H1 (cell line): ENCODE measurements at regions not wholly inside any gene's neighbourhood (a gene's known extent, or its start where the extent isn't known, plus 50 kb on each side); places are given as distances from the start of the nearest gene placed in this dataset.

Experiments
- CTCF ChIA-PET: fragments of 300-600 bp; sonication (Branson Sonifier 250); formaldehyde crosslinking; loops from one replicate; lab custom pipeline; 2021; ENCODE audit not compliant: partially characterized antibody; lab: Charles Lee
- POLR2A ChIA-PET: fragments of 300-600 bp; sonication (Branson Sonifier 250); formaldehyde crosslinking; loops from one replicate; lab custom pipeline; 2021; ENCODE audit warnings: inconsistent platforms; ENCODE audit not compliant: partially characterized antibody; lab: Charles Lee
- DNase-seq, 2 experiments: peaks; one replicate each; pipeline versions ENCODE4 v3.0.0 to v3.0.0-alpha.2; 2010 to 2022; ENCODE audit warnings: low spot score in 2 of 2, low read depth in 1 of 2, mixed read lengths in 1 of 2
- FAIRE-seq: peaks from 2 replicates; lab custom pipeline; 2011; peaks lifted over from hg19 to GRCh38; lab: Jason Lieb, UNC
- H2AFZ ChIP-seq: 2 replicates; pipeline ENCODE4 v1.8.1; 2012; ENCODE audit warnings: low read length, inconsistent platforms
- H2AK5ac ChIP-seq: 2 replicates; pipeline ENCODE4 v1.6.1; 2013; ENCODE audit warnings: low read depth, low read length
- H2BK120ac ChIP-seq: replicated peaks from 2 replicates; pipeline ENCODE3; 2013; ENCODE audit warnings: low read depth, low read length, inconsistent platforms
- H2BK12ac ChIP-seq: 2 replicates; pipeline ENCODE4 v1.6.1; 2013; ENCODE audit warnings: low read depth, low read length
- H2BK15ac ChIP-seq: 2 replicates; pipeline ENCODE4 v1.6.1; 2013; ENCODE audit warnings: low read length
- H2BK20ac ChIP-seq: 2 replicates; pipeline ENCODE4 v1.6.1; 2013; ENCODE audit warnings: low read length
- H2BK5ac ChIP-seq: 2 replicates; pipeline ENCODE4 v1.6.1; 2013; ENCODE audit warnings: low read depth, low read length
- H3K14ac ChIP-seq: 2 replicates; pipeline ENCODE4 v1.6.1; 2013; ENCODE audit warnings: inconsistent platforms; ENCODE audit not compliant: insufficient read length
- H3K18ac ChIP-seq: 2 replicates; pipeline ENCODE4 v1.6.1; 2013; ENCODE audit warnings: low read length; ENCODE audit errors: extremely low read depth
- H3K23ac ChIP-seq: 2 replicates; pipeline ENCODE4 v1.6.1; 2013; ENCODE audit warnings: inconsistent platforms; ENCODE audit not compliant: insufficient read length
- H3K23me2 ChIP-seq: 2 replicates; pipeline ENCODE4 v1.6.1; 2013; ENCODE audit warnings: low read depth, low read length
- H3K27ac ChIP-seq: 2 replicates; pipeline ENCODE4 v1.6.1; 2011; ENCODE audit warnings: low read depth, low read length, inconsistent platforms
- H3K27me3 ChIP-seq, 4 experiments: replicated peaks in 1 of 4; 1 replicate in 1 of 4; 2 replicates in 3 of 4; pipeline versions ENCODE4 v1.6.1 to v1.8.1; 2011 to 2013; ENCODE audit warnings: low read length in 3 of 4, mild to moderate bottlenecking in 3 of 4, inconsistent platforms in 2 of 4, mixed read lengths in 2 of 4, moderate library complexity in 1 of 4; ENCODE audit not compliant: control insufficient read depth in 3 of 4, insufficient read depth in 3 of 4; ENCODE audit errors: extremely low read depth in 1 of 4
- H3K36me3 ChIP-seq, 4 experiments: 2 replicates each; pipeline versions ENCODE4 v1.6.1 to v1.8.1; 2011 to 2013; ENCODE audit warnings: mild to moderate bottlenecking in 4 of 4, low read length in 3 of 4, moderate library complexity in 2 of 4, control low read depth in 1 of 4, inconsistent platforms in 1 of 4; ENCODE audit not compliant: insufficient read depth in 4 of 4, control insufficient read depth in 2 of 4
- H3K4ac ChIP-seq: replicated peaks from 2 replicates; pipeline ENCODE3; 2013; ENCODE audit warnings: low read length, low read depth, mixed read lengths, inconsistent platforms; ENCODE audit not compliant: insufficient read length
- H3K4me1 ChIP-seq, 4 experiments: replicated peaks in 1 of 4; 1 replicate in 1 of 4; 2 replicates in 3 of 4; pipeline versions ENCODE4 v1.6.1 to v1.8.1; 2011 to 2013; ENCODE audit warnings: low read length in 3 of 4, inconsistent platforms in 2 of 4, mixed read lengths in 1 of 4; ENCODE audit not compliant: insufficient read depth in 4 of 4, control insufficient read depth in 3 of 4
- H3K4me2 ChIP-seq, 2 experiments: 2 replicates each; pipeline versions ENCODE4 v1.6.1 to v1.8.1; 2011 to 2013; ENCODE audit warnings: low read depth in 2 of 2, low read length in 2 of 2, control low read depth in 1 of 2, inconsistent platforms in 1 of 2, mild to moderate bottlenecking in 1 of 2; ENCODE audit not compliant: insufficient read depth in 1 of 2
- H3K4me3 ChIP-seq, 4 experiments: fragments of 200-600, 300-600 bp in 1 of 4; sonication (generic), shearing (Covaris generic), sonication (Bioruptor Twin) in 1 of 4; 2 replicates each; pipeline versions ENCODE4 v1.5.1 to v1.8.1; 2011 to 2016; ENCODE audit warnings: low read length in 4 of 4, low read depth in 3 of 4, control low read depth in 2 of 4, inconsistent platforms in 2 of 4, mild to moderate bottlenecking in 2 of 4, mixed read lengths in 1 of 4, moderate library complexity in 1 of 4; ENCODE audit not compliant: insufficient read depth in 2 of 4; ENCODE audit errors: extremely low read depth in 1 of 4
- H3K56ac ChIP-seq: replicated peaks from 2 replicates; pipeline ENCODE3; 2013; ENCODE audit warnings: low read depth, mild to moderate bottlenecking, mixed read lengths, low read length, inconsistent platforms; ENCODE audit not compliant: insufficient read length
- H3K79me1 ChIP-seq: 2 replicates; pipeline ENCODE4 v1.6.1; 2013; ENCODE audit warnings: low read depth, low read length, control low read depth
- H3K79me2 ChIP-seq, 2 experiments: 2 replicates each; pipeline versions ENCODE4 v1.6.1 to v1.8.1; 2012 to 2013; ENCODE audit warnings: low read length in 2 of 2, mild to moderate bottlenecking in 2 of 2, inconsistent platforms in 1 of 2; ENCODE audit not compliant: insufficient read depth in 2 of 2, control insufficient read depth in 1 of 2
- H3K9ac ChIP-seq, 4 experiments: replicated peaks in 1 of 4; 1 replicate in 1 of 4; 2 replicates in 3 of 4; pipeline versions ENCODE4 v1.6.1 to v1.8.1; 2011 to 2013; ENCODE audit warnings: low read depth in 3 of 4, low read length in 3 of 4, control low read depth in 2 of 4, mild to moderate bottlenecking in 2 of 4, moderate library complexity in 2 of 4, inconsistent platforms in 1 of 4; ENCODE audit errors: extremely low read depth in 1 of 4
- H3K9me3 ChIP-seq, 2 experiments: 2 replicates each; pipeline versions ENCODE4 v1.6.1 to v1.8.1; 2012 to 2013; ENCODE audit warnings: mild to moderate bottlenecking in 2 of 2, moderate library complexity in 2 of 2, control low read depth in 1 of 2, inconsistent platforms in 1 of 2, low read depth in 1 of 2, low read length in 1 of 2, mixed read lengths in 1 of 2; ENCODE audit not compliant: insufficient read depth in 2 of 2
- H4K20me1 ChIP-seq, 2 experiments: replicated peaks in 1 of 2; 2 replicates each; pipeline versions ENCODE3 to v1.8.1; 2011 to 2013; ENCODE audit warnings: inconsistent platforms in 2 of 2, low read length in 2 of 2, mild to moderate bottlenecking in 1 of 2; ENCODE audit not compliant: insufficient read depth in 2 of 2, control insufficient read depth in 1 of 2
- H4K5ac ChIP-seq: 2 replicates; pipeline ENCODE4 v1.6.1; 2013; ENCODE audit warnings: low read length, low read depth, mixed read lengths, inconsistent platforms; ENCODE audit not compliant: insufficient read length
- H4K8ac ChIP-seq: 2 replicates; pipeline ENCODE4 v1.8.0; 2013; ENCODE audit warnings: mild to moderate bottlenecking, moderate library complexity, low read length, inconsistent platforms; ENCODE audit not compliant: insufficient read depth; ENCODE audit errors: extremely low read depth
- H4K91ac ChIP-seq: replicated peaks from 2 replicates; pipeline ENCODE3; 2013; ENCODE audit warnings: low read length, mixed read lengths, inconsistent platforms; ENCODE audit not compliant: insufficient read length
- GTF2F1 ChIP-seq: IDR thresholded peaks from 2 replicates; pipeline ENCODE4 v1.6.1; 2012; ENCODE audit warnings: low read depth, low read length, improper control_type of control experiment, borderline replicate concordance
- PHF8 ChIP-seq: fragments of 200-600 bp; sonication (generic); conservative IDR thresholded peaks from 2 replicates; pipeline ENCODE4 v1.7.1; 2012; ENCODE audit warnings: low read depth, mild to moderate bottlenecking, inconsistent platforms, low read length, moderate library complexity
- TBP ChIP-seq: IDR thresholded peaks from 2 replicates; pipeline ENCODE4 v1.6.1; 2011; ENCODE audit warnings: low read depth, low read length, improper control_type of control experiment
- WGBS, 2 experiments: shearing (Covaris generic) in 1 of 2; methylation state at CpG; one replicate each; pipeline versions ENCODE4 v1.1.6 to v1.1.7; 2013 to 2015; ENCODE audit warnings: low lambda C conversion rate in 2 of 2, mixed read lengths in 2 of 2, inconsistent platforms in 1 of 2, low coverage in 1 of 2, missing lambda C conversion rate in 1 of 2; ENCODE audit not compliant: insufficient replicate concordance in 2 of 2, insufficient coverage in 1 of 2, insufficient read length in 1 of 2; ENCODE audit errors: extremely low coverage in 1 of 2, missing lambda C conversion rate in 1 of 2; 5-methylcytosine and 5-hydroxymethylcytosine counted together
- TF ChIP-seq, protein P1 (sequence below): IDR thresholded peaks from 2 replicates; pipeline ENCODE4 v1.6.1; 2011; ENCODE audit warnings: low read depth, mild to moderate bottlenecking, low read length; ENCODE audit not compliant: insufficient read depth
- TF ChIP-seq, protein P2 (sequence below): IDR thresholded peaks from 2 replicates; pipeline ENCODE4 v1.6.1; 2011; ENCODE audit warnings: low read length, improper control_type of control experiment

- no peak overlapping the region for H2BK15ac ChIP-seq
- H3K23me2 ChIP-seq = no peaks in the 10 kb centered on the region
- no peak overlapping the region for H4K5ac ChIP-seq
- H2BK5ac ChIP-seq = no peak overlapping the region
- no peaks in the 10 kb centered on the region for H3K27me3 ChIP-seq
- H3K4ac ChIP-seq = no peak overlapping the region
- no peak overlapping the region for H4K8ac ChIP-seq
- no peak overlapping the region for H3K9ac ChIP-seq
- H2BK12ac ChIP-seq = no peak overlapping the region
- FAIRE-seq (no peak), DNase-seq (no peak)
- peaks cover 0 to 3% (median 2%) of the 10 kb centered on the region in 4 experiments; a peak in 4 of 7 replicates for H3K4me1 ChIP-seq
- H3K4me3 ChIP-seq = no peak overlapping the region
- no peak overlapping the region for H2AFZ ChIP-seq
- no peak overlapping the region for H3K4me2 ChIP-seq
- H3K23ac ChIP-seq = no peak overlapping the region
- no peak overlapping the region for H4K91ac ChIP-seq
- no peaks in the 10 kb centered on the region for H3K79me1 ChIP-seq
- no peaks in the 10 kb centered on the region for H3K79me2 ChIP-seq
- POLR2A ChIA-PET = no interaction called here
- H3K9me3 ChIP-seq = peaks cover 9 to 24% of the 10 kb centered on the region in 2 experiments
- no peak overlapping the region for H3K56ac ChIP-seq
- no peak overlapping the region for H3K14ac ChIP-seq
- no peaks in the 10 kb centered on the region for H4K20me1 ChIP-seq
- CTCF ChIA-PET = interaction anchor here (0.5 to 1.1 kb wide), 2 partner anchors 145 to 295 kb away, joined by 3 read pairs; no protein-coding TSS in a partner anchor
- peaks cover 0 to 5% (median 0%) of the 10 kb centered on the region in 4 experiments; a peak in 1 of 8 replicates for H3K36me3 ChIP-seq
- H2BK20ac ChIP-seq = no peak overlapping the region
- no peak overlapping the region for H3K18ac ChIP-seq
- no peak overlapping the region for H3K27ac ChIP-seq
- WGBS, 2 experiments = 96% methylated on average over 1 of the region's 1 CpG; no CpG with 5 or more reads in 1 of the 2 experiments
- no peak overlapping the region for H2BK120ac ChIP-seq
- no peak overlapping the region for H2AK5ac ChIP-seq
- TF ChIP-seq, protein P1, sequence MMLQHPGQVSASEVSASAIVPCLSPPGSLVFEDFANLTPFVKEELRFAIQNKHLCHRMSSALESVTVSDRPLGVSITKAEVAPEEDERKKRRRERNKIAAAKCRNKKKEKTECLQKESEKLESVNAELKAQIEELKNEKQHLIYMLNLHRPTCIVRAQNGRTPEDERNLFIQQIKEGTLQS = no peak
- TF ChIP-seq PHF8 = no peak
- no peak for TF ChIP-seq GTF2F1
- TF ChIP-seq, protein P2, sequence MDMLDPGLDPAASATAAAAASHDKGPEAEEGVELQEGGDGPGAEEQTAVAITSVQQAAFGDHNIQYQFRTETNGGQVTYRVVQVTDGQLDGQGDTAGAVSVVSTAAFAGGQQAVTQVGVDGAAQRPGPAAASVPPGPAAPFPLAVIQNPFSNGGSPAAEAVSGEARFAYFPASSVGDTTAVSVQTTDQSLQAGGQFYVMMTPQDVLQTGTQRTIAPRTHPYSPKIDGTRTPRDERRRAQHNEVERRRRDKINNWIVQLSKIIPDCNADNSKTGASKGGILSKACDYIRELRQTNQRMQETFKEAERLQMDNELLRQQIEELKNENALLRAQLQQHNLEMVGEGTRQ = no peak
- no peak for TF ChIP-seq TBP
Observed at GRCh38 chr10:53748319-53748718, 975.7 kb upstream of the MBL2 start.
